Progenitor cell of endocrine pancreas (in vitro differentiated cells): ENCODE measurements at regions not wholly inside any gene's neighbourhood (a gene's known extent, or its start where the extent isn't known, plus 50 kb on each side); places are given as distances from the start of the nearest gene placed in this dataset.

Experiments used
- DNase-seq: peaks from one replicate; pipeline ENCODE4 v3.0.0; 2021; ENCODE audit warnings: low spot score; ENCODE audit not compliant: unreplicated experiment
- H3K27ac Mint-ChIP-seq: 2 replicates; pipeline ENCODE4 v1.8.0; 2021; ENCODE audit warnings: mild to moderate bottlenecking, moderate library complexity, mixed read lengths
- H3K27me3 Mint-ChIP-seq: 2 replicates; pipeline ENCODE4 v1.8.0; 2021; ENCODE audit warnings: mixed read lengths
- H3K36me3 Mint-ChIP-seq: 2 replicates; pipeline ENCODE4 v1.8.0; 2022; ENCODE audit warnings: mixed read lengths; ENCODE audit not compliant: insufficient read depth
- H3K4me1 Mint-ChIP-seq: 2 replicates; pipeline ENCODE4 v1.8.0; 2021; ENCODE audit warnings: low read depth, mixed read lengths
- H3K4me3 Mint-ChIP-seq: 2 replicates; pipeline ENCODE4 v1.8.0; 2021; ENCODE audit warnings: low read depth, mild to moderate bottlenecking, moderate library complexity, mixed read lengths
- H3K9me3 Mint-ChIP-seq: 2 replicates; pipeline ENCODE4 v1.8.0; 2021; ENCODE audit warnings: low read depth, mixed read lengths
- TF ChIP-seq, protein P1 (sequence below): fragments of 200-600 bp; sonication (generic); IDR thresholded peaks from one replicate; pipeline ENCODE4 v1.5.0; 2021; ENCODE audit warnings: antibody characterized with exemption, mild to moderate bottlenecking; ENCODE audit not compliant: unreplicated experiment

DNA sequence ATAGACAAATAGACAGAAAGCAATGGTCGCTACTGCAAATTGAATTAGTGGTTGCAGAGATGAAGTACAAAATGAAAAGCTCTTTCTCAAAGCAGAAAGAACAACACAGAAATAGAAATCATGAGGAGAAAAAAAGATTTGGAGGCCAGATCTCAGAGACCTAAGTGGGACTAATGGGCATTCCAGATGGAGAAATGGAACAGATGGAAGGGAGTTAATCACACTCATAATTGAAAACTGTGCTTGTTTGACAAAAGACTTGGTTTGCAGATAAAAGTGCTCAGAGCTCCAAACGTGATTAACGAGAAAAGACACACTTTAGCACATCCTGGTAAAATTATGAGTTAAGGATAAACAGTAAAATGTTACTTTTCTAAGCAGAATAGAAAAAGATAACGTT, 58.1 kb upstream of the SNRPB2 start:
- Mint-ChIP-seq H3K27me3 (no peaks in the 10 kb centered on the region), H3K4me3 (no peak overlapping the region), H3K27ac (no peak overlapping the region), H3K36me3 (no peaks in the 10 kb centered on the region), H3K4me1 (no peaks in the 10 kb centered on the region), H3K9me3 (peaks cover 1% of the 10 kb centered on the region)
- no peak for DNase-seq
- TF ChIP-seq, protein P1, sequence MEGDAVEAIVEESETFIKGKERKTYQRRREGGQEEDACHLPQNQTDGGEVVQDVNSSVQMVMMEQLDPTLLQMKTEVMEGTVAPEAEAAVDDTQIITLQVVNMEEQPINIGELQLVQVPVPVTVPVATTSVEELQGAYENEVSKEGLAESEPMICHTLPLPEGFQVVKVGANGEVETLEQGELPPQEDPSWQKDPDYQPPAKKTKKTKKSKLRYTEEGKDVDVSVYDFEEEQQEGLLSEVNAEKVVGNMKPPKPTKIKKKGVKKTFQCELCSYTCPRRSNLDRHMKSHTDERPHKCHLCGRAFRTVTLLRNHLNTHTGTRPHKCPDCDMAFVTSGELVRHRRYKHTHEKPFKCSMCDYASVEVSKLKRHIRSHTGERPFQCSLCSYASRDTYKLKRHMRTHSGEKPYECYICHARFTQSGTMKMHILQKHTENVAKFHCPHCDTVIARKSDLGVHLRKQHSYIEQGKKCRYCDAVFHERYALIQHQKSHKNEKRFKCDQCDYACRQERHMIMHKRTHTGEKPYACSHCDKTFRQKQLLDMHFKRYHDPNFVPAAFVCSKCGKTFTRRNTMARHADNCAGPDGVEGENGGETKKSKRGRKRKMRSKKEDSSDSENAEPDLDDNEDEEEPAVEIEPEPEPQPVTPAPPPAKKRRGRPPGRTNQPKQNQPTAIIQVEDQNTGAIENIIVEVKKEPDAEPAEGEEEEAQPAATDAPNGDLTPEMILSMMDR = no peak

DNA sequence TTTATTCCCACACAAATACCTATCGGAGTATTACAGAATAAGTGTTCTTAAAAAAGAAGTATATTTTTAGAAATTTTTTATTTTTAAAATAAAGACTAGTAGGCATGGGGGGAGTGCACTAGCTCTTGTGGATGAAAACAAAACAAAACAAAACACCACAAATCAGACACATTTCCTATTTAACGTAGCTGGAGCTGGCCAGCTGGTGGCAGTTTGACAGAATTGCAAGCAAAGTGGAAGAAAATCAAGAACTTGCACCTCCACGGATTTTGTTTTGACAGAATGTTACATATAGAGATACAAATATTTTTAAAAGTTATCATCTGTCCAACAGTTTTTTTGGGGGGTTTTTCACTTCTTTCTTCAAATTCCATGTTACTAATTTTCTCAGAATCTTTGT, 63.6 kb upstream of the SNRPB2 start:
- TF ChIP-seq, protein P1 = peak; percentile 29
- no peaks in the 10 kb centered on the region for H3K9me3 Mint-ChIP-seq
- no peaks in the 10 kb centered on the region for H3K36me3 Mint-ChIP-seq
- no peak for DNase-seq
- peaks cover 18% of the 10 kb centered on the region for H3K27me3 Mint-ChIP-seq
- no peak overlapping the region for H3K27ac Mint-ChIP-seq
- peaks cover 2% of the 10 kb centered on the region for H3K4me1 Mint-ChIP-seq
- H3K4me3 Mint-ChIP-seq = no peak overlapping the region

DNA sequence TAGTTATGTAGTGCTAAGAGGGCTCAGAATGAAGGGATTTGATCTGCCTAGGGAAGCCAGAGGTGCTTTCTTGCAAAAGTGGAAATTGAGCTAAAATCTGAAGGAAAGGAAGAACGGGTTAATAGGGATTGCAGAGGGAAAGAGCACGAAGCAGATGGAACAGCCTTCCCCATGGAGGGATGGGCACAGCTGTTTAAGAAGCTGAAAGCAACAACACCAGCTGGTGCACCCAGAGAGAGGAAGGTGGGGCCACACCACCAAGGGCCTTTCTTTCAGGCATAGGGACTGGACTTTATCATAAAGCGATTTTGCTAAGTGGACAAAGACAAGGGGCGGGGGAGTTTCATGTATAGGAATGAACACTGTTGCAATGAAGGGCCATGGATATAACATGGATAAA, 65.8 kb upstream of the SNRPB2 start:
- Mint-ChIP-seq H3K27me3 (peaks cover 19% of the 10 kb centered on the region), H3K36me3 (no peaks in the 10 kb centered on the region), H3K9me3 (no peaks in the 10 kb centered on the region), H3K27ac (no peak overlapping the region), H3K4me3 (no peak overlapping the region), H3K4me1 (peaks cover 2% of the 10 kb centered on the region)
- TF ChIP-seq, protein P1 = no peak
- DNase-seq = no peak

DNA sequence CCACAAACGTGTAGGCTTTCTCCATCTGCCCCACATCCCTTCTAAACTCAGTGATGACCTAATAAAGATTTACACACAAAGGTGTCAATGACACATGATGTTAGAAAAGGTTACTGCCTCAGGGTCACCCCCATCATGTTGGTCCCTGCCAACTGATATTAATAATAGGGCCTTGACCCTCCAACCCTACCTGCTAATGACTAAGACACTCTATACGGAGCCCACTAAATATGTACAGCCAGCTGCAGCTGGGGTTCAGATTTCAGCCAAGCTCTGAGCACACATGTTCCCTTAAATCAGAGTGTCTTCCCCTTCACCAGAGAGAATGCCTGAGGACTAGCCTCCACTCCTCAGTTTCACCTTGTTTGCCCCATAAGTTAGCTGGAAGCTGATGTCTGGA, 67.4 kb upstream of the SNRPB2 start:
- no peaks in the 10 kb centered on the region for H3K9me3 Mint-ChIP-seq
- DNase-seq = no peak
- H3K4me3 Mint-ChIP-seq = no peak overlapping the region
- TF ChIP-seq, protein P1 = no peak
- peaks cover 28% of the 10 kb centered on the region for H3K27me3 Mint-ChIP-seq
- H3K36me3 Mint-ChIP-seq = no peaks in the 10 kb centered on the region
- H3K27ac Mint-ChIP-seq = no peak overlapping the region
- H3K4me1 Mint-ChIP-seq = peaks cover 2% of the 10 kb centered on the region

DNA sequence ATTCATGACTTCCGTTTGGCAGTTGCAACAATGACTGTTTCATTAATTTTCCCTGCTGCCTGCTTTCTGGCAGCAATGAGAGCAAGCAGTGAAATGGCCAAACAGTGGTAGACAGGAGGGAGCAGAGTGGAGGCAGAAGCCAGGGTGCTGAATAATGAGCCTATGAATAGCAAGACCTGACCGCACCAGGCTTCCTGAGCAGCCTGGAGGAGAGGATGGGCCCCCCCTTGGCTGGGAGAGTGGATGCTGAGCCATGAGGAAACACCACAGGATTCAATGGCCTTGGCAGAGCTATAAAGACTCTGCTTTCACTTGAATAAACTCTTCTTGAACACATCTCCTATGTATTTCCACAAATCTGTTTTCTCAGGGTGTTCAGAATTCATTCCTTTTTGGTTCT, 68.1 kb upstream of the SNRPB2 start:
- Mint-ChIP-seq H3K36me3 (no peaks in the 10 kb centered on the region), H3K27ac (no peak overlapping the region), H3K27me3 (peaks cover 32% of the 10 kb centered on the region), H3K4me1 (peaks cover 2% of the 10 kb centered on the region), H3K4me3 (no peak overlapping the region), H3K9me3 (peaks cover 5% of the 10 kb centered on the region)
- TF ChIP-seq, protein P1 = no peak
- DNase-seq = no peak
